ENCODE measurements at regions not wholly inside any gene's neighbourhood (a gene's known extent, or its start where the extent isn't known, plus 50 kb on each side); places are given as distances from the start of the nearest gene placed in this dataset.

GRCh38 chrX:69089203-69089602 is 76.0 kb downstream of the PJA1 start:
- no peak for TF ChIP-seq CTCF (IDR thresholded peaks at IDR 0.05)
- Histone ChIP-seq H3K36me3 (no peaks in the 10 kb centered on the region), H3K4me1 (no peaks in the 10 kb centered on the region), H3K27ac (no peak overlapping the region), H3K27me3 (no peaks in the 10 kb centered on the region), H3K4me3 (no peak overlapping the region), H3K9me3 (no peaks in the 10 kb centered on the region)
- no peak for ATAC-seq
- no peak for DNase-seq
- intact Hi-C loops (cut with DNase I): no loop called here

GRCh38 chrX:69088171-69088938 is 76.9 kb downstream of the PJA1 start:
- no peaks in the 10 kb centered on the region for H3K27me3 ChIP-seq
- ATAC-seq: no peak
- no peak overlapping the region for H3K27ac ChIP-seq
- H3K36me3 ChIP-seq: no peaks in the 10 kb centered on the region
- TF ChIP-seq CTCF (IDR thresholded peaks at IDR 0.05): no peak
- intact Hi-C loops (cut with DNase I): no loop called here
- no peak overlapping the region for H3K4me3 ChIP-seq
- H3K9me3 ChIP-seq: no peaks in the 10 kb centered on the region
- no peak for DNase-seq
- no peaks in the 10 kb centered on the region for H3K4me1 ChIP-seq

- H3K27me3 ChIP-seq: no peaks in the 10 kb centered on the region
Measured at GRCh38 chrX:69085826-69086225, 79.4 kb downstream of the PJA1 start.

GRCh38 chrX:69085151-69085550 is 80.1 kb downstream of the PJA1 start:
- Histone ChIP-seq H3K9me3 (no peaks in the 10 kb centered on the region), H3K27me3 (no peaks in the 10 kb centered on the region), H3K36me3 (no peaks in the 10 kb centered on the region), H3K4me1 (no peaks in the 10 kb centered on the region), H3K4me3 (no peak overlapping the region), H3K27ac (no peak overlapping the region)
- ATAC-seq (no peak), DNase-seq (no peak)
- no peak for TF ChIP-seq CTCF (IDR thresholded peaks at IDR 0.05)
- intact Hi-C loops (cut with DNase I): no loop called here

More at GRCh38 chrX:69085826-69086225, 79.4 kb downstream of the PJA1 start:
- ATAC-seq: no peak
- Histone ChIP-seq H3K4me1 (no peaks in the 10 kb centered on the region), H3K27ac (no peak overlapping the region), H3K9me3 (no peaks in the 10 kb centered on the region), H3K36me3 (no peaks in the 10 kb centered on the region), H3K4me3 (no peak overlapping the region)
- TF ChIP-seq CTCF (IDR thresholded peaks at IDR 0.05): no peak
- DNase-seq: no peak
- intact Hi-C loops (cut with DNase I): no loop called here

GRCh38 chrX:69083801-69084200 is 81.5 kb downstream of the PJA1 start:
- H3K36me3 ChIP-seq: no peaks in the 10 kb centered on the region
- ATAC-seq: no peak
- H3K27ac ChIP-seq: no peak overlapping the region
- H3K27me3 ChIP-seq: no peaks in the 10 kb centered on the region
- no peak for DNase-seq
- no peaks in the 10 kb centered on the region for H3K9me3 ChIP-seq
- intact Hi-C loops (cut with DNase I): no loop called here
- H3K4me3 ChIP-seq: no peak overlapping the region
- no peak for TF ChIP-seq CTCF (IDR thresholded peaks at IDR 0.05)
- H3K4me1 ChIP-seq: no peaks in the 10 kb centered on the region

GRCh38 chrX:69083361-69083760 is 81.9 kb downstream of the PJA1 start:
- Histone ChIP-seq H3K27me3 (no peaks in the 10 kb centered on the region), H3K9me3 (no peaks in the 10 kb centered on the region), H3K4me3 (no peak overlapping the region), H3K36me3 (no peaks in the 10 kb centered on the region), H3K4me1 (no peaks in the 10 kb centered on the region), H3K27ac (no peak overlapping the region)
- DNase-seq (no peak), ATAC-seq (no peak)
- TF ChIP-seq CTCF (IDR thresholded peaks at IDR 0.05): no peak
- intact Hi-C loops (cut with DNase I): no loop called here

All from upper lobe of right lung (tissue), 1 donor.